NCI-H82 treated with DMSO at 0.1 percent for 48 hours (cell line): ENCODE measurements at regions not wholly inside any gene's neighbourhood (a gene's known extent, or its start where the extent isn't known, plus 50 kb on each side); places are given as distances from the start of the nearest gene placed in this dataset.
"Not testable (repeated sequence)": the region's sequence is repeated elsewhere in the genome, so short reads cannot be mapped to it uniquely, and the experiment has no call there.

Source experiments
- DNase-seq: peaks from one replicate; lab custom pipeline; 2025; ENCODE audit not compliant: unreplicated experiment; lab: John Stamatoyannopoulos, UW

DNA sequence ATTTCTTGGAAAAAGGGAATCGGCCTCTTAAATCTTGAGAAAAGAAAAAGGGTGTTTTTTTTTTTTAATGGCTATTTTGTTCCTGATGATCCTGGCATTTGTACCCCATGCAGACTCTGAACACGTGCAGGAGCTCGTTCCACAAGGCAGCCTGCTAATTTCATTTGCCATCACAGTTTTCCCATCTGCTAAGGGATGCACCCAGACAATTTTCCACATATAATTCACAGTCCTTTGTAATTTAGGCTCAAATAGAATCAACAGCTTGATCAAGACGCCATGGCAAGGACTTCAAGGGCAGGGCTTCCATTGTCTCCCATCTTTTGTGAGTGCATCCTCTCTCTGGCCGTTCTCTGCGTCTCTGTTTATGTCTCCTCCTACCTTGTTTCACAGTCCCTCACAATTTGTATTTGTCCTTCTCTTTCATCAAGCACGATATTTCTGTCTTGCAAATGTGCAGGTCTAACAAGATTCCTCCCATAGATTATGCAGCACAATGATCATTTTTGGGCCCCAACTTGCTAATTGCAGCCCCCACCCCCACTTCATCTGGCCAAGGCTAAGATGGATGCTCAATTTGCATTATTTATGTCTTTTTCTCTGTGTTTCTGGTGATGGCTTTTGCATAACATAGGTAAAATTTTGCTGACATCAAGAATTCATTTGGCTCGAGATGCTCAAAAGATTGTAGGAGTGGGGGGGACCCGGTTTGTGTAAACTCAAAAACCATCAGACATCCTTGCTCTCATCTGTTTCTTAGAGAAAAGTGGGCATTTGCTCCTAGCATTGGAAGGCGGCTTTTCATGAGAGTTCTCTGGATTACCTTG lies 356.0 kb upstream of the NPVF start:
- DNase-seq, result no peak

DNA sequence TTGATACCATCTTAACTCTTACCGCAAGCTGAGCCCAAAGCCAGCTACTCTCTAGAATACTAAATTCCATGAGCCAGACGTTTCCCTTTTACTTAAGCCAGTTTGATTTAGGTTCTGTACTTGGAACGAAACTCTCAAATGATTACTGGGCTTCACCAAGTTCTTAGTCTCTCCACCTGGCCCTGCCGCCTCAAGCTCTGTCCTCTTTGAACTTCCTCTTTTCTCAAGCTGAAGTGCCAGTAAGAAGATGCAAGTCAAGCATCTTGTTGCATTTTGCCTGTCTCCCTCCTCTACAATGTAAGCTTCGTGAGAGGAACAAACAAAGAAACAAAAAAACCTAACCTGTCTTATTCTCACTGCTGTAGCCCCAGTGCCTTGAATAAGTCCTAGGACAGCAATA lies 358.2 kb upstream of the NPVF start:
- no peak for DNase-seq

DNA sequence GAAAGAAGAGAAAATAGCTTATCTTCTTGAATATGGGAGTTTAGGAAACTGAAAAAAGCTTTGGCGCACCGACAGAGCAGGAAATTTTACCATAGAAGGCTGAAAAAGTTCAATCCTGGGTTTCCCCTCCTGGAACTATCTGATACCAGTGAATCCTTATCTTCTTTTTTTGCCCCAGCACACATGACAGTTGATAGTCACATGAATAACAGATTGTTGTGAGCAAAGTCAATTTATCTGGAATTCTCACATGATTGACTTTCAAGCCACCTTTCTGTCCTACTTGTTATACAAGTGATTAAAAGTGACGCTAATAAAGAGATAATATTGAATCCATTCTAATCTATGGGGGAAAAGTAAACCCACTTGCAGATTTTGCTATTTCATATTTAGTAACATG lies 365.8 kb upstream of the NPVF start:
- DNase-seq, result no peak

DNA sequence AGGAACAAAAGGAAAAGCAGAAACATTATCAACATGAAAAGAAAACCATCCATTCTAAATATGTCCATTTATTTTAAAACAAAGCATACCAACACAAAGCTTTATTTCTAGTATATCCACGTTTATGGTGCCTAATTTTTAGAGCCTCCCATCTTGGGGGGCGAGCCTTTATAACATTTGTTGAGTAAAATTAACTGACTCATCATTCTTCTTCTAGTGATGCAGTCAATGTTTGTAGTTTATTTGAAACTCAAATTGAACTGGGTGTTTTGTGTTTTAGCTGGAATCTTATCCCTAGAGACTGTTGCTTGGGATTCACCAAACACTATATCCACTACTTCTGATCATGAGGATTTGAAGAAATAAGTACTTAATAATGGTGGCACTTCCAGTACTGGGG lies 366.4 kb upstream of the NPVF start:
- DNase-seq, result no peak

DNA sequence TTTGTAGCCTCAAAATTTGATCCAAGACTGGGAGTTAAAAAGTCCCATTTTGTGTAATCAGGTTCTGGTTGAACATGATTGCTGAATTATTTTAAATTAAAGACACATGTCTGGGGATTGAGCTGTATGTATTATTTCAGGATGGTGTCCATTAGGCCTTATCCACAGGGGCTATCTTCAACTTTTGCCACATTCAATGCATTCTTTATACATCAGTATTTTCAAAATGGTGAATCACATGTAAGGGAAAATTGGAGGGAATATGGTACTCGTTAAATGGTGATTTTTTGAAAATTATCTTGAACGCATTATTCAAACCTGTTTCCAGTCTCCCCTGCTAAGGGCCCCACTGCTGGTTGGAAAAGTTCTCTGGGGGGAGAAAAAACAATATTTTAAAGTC lies 367.7 kb upstream of the NPVF start:
- no peak for DNase-seq

DNA sequence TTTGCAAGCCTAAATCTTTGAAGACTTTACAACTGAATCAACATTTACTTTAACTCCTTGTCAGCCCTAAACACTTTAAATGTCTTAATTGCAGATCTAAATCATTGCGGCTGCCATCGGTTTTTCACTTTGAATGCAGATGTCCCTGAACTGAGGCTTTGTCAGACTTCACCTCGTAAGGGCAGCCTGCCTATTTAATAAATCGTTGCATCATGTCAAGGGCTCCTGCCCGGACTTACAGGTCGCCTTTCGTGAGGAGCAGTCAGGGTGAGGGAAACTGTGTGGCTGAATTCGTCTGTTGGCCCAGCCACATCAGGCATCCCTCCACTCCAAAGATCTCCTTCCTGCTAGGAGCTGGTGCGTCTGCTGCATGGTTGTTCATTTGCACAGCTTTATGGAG lies 368.2 kb upstream of the NPVF start:
- DNase-seq, result no peak

DNA sequence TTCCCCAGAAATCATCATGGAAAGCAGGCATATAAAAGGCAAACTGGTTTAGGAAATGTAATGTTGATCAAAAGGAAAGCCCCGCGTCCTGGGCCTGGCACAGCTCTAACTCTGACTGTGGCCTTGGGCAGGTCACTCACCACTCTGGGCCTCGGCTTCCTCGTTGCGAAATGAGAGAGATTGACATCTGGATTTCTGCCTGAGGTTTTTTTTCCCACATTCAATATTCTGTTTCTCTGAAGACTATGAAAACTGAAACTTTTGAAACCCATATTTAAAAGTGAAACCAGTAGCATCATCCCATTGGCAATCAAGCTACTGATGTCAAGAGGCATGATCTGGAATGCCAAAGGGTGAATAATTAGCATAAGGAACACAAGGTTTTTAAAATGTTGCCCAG lies 369.7 kb upstream of the NPVF start:
- DNase-seq, result no peak

DNA sequence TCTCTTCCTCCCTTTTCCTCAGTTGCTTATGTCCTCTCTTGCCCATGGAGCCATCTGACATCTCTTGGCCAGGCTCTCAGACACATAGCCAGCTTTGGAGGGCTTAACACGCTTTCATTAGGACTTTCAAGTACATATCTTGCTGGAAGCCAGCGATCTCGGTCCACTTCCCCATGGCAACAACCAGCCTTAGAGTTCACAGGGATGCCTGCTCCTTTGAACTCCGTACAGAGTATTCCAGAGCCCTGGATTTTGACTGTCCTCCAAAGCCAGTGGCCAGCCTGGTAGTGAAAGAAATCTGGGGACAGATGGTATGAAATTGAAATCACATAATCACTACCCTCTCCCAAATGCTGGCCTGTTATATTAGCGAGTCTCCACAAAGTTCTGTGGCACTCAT lies 370.5 kb upstream of the NPVF start:
- no peak for DNase-seq

DNA sequence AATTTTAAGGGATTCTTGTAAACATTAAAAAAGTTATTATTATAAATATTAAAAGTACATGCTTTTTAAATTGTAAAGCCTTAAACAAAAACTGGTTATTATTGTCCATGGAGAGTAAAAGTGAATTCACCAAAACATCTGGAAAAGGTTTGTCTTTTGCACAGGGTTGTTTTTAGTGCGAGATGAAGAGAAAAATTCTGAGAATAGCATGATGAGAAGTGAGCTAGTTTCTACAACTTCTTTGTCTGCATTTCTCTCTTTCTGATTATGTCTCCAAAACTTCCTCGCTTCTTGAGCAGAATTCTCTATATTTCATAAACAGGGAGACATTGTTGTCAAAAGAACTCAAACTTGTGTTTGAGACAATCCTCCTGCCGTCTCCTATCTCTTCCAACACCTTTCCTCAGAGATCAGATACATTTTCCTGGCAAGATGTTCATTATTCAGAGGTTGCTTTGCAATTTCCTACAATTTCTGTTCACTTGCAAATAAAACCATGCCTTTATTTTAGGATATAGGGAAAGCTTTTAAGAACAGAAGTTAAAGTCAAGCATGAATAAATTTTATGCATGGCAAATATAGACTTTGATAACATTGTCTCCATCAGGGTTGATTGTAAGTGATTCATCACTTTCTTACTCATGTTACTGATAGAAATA lies 372.1 kb upstream of the NPVF start:
- no peak for DNase-seq

DNA sequence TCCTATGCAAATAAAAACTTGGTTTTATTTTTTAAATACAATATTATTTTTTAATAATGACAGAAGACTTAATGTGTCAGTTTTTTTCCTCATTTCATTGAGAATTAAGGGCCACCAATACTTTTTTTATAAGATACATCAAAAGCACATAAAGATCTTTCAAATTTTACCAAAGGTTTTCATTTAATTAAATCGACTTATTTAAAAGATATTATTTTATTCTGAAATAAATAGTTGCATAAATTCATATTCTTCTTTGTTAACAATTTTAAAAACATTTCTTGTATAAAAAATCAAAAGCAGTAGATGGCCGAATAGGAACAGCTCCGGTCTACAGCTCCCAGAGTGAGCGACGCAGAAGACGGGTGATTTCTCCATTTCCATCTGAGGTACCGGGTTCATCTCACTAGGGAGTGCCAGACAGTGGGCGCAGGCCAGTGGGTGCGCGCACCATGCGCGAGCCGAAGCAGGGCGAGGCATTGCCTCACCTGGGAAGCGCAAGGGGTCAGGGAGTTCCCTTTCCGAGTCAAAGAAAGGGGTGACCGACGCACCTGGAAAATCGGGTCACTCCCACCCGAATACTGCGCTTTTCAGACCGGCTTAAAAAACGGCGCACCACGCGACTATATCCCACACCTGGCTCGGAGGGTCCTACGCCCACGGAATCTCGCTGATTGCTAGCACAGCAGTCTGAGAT lies 374.6 kb upstream of the NPVF start:
- DNase-seq, result not testable (repeated sequence)

DNA sequence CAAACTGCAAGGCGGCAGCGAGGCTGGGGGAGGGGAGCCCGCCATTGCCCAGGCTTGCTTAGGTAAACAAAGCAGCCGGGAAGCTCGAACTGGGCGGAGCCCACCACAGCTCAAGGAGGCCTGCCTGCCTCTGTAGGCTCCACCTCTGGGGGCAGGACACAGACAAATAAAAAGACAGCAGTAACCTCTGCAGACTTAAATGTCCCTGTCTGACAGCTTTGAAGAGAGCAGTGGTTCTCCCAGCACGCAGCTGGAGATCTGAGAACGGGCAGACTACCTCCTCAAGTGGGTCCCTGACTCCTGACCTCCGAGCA lies 375.1 kb upstream of the NPVF start:
- not testable (repeated sequence) for DNase-seq

DNA sequence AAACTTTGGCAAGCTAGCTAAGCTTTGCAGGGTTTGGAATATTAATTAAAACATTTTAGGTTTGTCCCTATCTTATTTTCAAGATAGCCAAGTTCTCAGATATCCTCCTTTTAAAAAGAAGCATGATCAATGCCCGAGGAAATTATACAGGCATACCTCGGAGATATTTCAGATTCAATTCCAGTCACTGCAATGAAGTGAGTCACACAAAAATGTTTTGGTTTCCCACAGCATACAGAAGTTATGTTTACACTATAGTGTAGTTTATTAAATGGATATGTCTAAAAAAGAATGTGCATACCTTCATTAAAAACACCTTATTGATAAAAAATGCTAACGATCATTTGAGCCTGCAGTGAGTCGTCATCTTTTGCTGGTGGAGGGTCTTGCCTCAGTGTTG lies 382.9 kb upstream of the NPVF start:
- DNase-seq, result no peak

DNA sequence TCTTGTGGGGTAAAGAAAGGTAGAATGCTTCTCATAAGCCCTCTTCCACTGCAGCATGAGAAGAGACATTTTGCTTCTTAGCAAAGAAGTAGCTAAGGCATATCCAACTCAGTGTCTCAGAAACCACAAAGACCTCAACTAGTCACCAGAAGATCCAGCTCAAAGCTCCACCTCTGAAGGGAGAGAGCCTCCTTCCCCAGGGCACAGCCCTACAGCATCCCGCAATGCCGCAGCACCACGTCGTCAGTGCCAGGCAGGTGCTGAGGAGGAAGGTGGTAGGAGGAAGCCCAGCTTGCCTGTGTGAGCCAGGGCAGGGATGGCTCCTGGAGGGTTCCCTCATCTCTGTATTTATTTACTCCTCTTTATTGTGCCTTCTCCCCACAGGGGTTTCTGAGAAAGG lies 385.6 kb upstream of the NPVF start:
- no peak for DNase-seq

DNA sequence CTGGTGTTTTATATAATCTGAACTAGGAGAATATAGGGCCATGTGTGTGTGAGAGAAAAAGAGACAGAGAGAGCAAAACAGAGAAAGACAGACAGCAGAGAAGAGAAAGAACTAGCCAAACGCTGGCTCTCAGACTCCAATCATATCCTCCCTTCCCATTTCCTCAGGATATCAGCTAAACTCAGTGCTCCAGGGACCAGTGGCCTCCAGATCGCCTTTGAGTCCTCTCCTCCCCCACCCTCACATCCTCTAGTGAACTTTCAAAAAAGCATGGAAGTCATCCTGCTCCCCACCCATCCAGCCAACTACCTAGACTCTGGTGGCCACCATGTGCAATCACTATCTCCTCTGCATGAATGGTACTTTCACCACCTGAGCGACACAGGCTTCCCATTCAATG lies 386.1 kb upstream of the NPVF start:
- DNase-seq, result no peak

DNA sequence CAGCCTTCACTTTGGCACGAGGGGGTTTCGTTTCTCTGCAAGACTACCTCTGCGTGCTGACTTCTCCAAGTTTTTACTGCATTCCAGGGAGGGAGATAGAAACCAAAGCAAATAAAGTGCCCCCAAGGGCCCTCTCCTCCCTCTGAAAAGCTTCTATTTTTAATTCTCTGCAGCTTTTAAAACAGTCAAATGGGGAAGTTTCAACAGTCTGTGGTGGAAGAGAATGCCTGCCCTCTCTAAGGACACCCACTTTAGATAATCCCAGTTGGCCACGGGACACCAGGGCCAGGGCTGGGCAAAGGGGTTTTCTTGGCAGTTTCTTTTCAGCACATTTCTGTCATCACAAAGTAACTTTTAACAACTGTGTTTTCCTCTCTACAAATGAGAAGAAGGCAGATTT lies 386.7 kb upstream of the NPVF start:
- DNase-seq, result no peak

DNA sequence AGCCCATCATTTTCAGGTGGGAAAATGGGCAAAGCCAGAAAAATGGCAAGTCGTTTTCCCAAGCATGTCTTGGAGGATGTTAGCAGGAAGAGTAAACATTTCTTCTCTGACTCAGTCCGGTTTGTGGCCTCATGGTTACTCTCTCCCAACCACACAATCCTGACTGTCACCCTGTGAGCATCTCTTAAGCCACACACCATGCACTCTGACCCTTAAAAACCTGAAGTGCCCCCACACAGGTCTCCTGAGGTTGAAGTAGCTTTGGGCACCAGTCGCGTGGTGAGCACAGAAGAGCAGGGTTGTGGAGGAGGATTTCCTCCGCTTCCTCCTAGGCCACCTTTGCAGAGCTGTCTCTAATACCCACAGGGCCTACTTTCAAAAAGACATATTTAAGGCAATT lies 387.3 kb upstream of the NPVF start:
- no peak for DNase-seq

DNA sequence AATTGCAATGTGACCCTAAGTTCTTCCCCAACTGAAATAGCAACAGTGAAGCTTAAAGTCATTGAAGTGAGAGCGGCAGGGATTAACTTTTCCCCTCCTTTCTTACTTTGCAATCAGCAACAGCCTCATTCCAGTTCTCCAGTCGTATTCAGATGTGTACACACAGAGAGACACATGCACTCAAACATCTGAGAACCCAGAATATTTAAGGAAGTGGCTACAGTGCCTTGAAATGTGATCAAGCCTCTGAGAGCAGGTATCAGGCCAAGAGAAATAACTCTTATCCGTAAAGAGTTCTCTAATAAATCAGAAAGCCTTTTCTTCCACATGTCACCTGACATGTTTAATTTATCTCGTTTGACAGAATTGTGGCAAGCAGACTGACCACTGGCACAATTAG lies 388.9 kb upstream of the NPVF start:
- no peak for DNase-seq

DNA sequence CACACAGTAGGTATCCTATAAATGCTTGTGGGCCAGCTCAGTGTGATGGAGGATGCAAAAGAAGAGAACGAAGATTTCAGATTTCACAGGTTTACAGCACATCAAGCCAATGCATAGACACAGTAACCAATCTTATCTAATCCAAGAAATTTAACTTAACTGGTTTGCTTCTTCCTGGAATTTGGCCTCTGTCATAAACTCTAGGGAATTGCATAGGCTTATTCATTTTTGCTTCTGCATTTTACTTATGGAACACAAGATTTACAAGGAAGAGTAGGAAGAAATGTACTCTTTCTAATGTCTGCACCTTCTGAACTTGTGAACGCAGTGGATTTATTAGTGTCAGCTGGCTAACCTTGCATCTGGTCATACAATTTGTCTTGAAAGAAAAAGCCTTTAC lies 389.4 kb upstream of the NPVF start:
- no peak for DNase-seq

DNA sequence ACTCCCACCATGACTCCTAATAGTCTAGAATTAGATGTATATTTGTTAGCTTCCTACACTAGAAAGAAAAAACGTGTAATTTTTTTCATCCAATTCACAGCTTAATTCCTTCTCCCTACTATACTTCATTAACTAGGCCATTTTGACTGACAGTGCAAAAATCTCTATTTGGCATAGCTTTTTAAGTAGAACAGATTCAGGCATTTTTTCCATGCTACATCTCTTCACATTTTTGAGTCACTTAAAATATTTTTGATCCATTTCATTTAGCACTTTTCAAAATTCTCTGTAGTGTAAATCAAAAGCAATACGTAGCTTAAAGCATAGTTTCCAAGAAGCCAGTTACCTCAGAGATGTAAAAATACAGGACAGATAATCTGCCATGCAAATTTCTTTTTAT lies 391.1 kb upstream of the NPVF start:
- no peak for DNase-seq

DNA sequence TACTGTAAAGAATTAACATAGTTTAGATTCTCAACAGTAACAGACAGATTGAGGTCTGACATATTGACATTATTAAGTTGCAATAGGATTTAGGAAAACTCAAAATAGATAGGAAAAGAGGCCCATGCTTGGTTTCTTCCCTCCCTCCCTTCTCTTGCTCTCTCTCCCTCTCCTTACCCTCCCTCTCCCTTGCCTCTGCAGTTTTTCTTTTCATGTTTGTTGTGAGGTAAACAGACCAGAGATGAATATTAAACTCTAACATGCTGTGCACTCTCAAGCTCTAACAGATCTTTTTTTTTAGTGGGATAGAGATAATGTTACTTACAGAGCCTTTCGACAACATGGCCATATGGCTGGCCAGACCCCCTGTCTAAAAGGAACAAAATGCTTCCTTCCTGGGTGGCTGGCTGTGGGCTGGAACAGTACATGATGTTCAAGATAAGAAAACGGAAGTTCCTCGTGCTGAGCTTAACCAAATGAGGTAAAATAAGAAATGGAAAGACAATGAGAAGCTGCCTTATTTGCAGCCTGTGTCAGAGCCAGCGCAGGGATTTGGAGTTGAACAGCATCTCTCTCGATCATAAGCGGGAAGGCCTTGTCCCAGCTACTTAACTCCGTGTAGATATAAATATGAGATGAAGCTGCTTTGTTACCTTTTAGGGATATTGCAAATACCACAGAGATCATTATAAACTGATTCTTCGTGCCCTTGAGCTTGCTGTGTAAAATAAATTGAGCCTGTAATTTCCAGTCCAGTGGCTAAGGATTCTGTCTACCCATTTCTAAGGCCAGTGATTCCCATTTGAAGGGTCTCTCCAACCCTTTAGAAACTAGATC lies 391.9 kb upstream of the NPVF start:
- DNase-seq, result peak; percentile 38

DNA sequence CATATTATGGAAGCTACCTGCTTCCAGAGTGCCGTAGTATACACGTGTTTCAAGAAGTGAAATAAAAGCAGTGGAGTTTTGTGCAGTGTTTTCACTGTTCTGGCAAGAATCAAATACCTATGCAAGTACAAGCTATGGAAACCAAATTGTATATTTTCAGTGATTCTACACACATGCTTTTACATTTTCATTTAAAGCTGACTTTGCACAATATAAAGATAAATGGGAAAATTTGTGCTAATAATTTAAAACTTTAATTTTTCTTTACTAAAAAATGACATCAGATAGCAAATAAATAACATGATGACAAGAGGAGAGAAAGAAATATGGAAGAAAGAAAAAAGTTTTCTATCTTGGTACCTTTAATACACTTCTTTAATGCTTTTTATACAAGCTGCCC lies 393.7 kb upstream of the NPVF start:
- no peak for DNase-seq

DNA sequence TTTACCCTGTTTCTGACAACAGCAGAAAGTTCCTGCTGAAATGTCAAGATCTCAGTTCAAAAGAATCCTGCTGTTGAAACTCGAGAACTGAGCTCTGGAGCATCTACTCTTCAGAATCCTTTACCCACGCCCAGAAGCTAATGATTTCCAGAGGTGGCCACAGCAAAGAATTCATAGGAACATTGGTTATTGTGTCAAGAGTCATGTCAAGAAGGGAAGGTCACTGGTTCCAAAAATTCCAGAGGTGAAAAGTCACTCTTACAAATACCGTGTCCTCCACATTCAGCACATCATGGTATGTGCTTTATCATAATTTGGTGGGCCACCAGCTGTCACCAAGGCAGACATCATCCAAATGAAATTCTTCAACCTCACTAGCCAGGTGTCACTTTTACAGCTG lies 394.4 kb upstream of the NPVF start:
- DNase-seq, result no peak
